GM13977 (cell line): ENCODE measurements at regions not wholly inside any gene's neighbourhood (a gene's known extent, or its start where the extent isn't known, plus 50 kb on each side); places are given as distances from the start of the nearest gene placed in this dataset.

Experiments
- DNase-seq: peaks from one replicate; pipeline ENCODE4 v3.0.0; 2012; ENCODE audit warnings: low spot score
- CTCF ChIP-seq: IDR thresholded peaks from 2 replicates; pipeline ENCODE4 v1.5.1; 2012; ENCODE audit warnings: mild to moderate bottlenecking, control low read depth; ENCODE audit not compliant: insufficient read depth; ENCODE audit errors: extremely low read depth, missing control alignments
- in situ Hi-C: fragments of 300-500 bp; cut with MboI; formaldehyde crosslinking; loops from one replicate; pipeline ENCODE4 v1.12.0; 2022; ENCODE audit warnings: low sequenced_read_pairs, low pct_unique_long_range_greater_than_20kb, mixed read lengths, inconsistent platforms; ENCODE audit not compliant: unreplicated experiment

- no peak for DNase-seq
- in situ Hi-C loops: no loop called here
- TF ChIP-seq CTCF: no peak
Observed at GRCh38 chr10:3415038-3415736, 242.6 kb upstream of the PITRM1 start.

- in situ Hi-C loops: no loop called here
- no peak for TF ChIP-seq CTCF
- DNase-seq: no peak
Observed at GRCh38 chr10:3414667-3415023, 242.1 kb upstream of the PITRM1 start.

GRCh38 chr10:3413937-3414666 lies 241.5 kb upstream of the PITRM1 start:
- no peak for DNase-seq
- in situ Hi-C loops: no loop called here
- no peak for TF ChIP-seq CTCF

- no peak for TF ChIP-seq CTCF
- no peak for DNase-seq
- in situ Hi-C loops: no loop called here
Observed at GRCh38 chr10:3412646-3413045, 240.1 kb upstream of the PITRM1 start.

GRCh38 chr10:3412071-3412582 lies 239.5 kb upstream of the PITRM1 start:
- in situ Hi-C loops: no loop called here
- no peak for DNase-seq
- TF ChIP-seq CTCF: no peak

- DNase-seq: no peak
- in situ Hi-C loops: no loop called here
- TF ChIP-seq CTCF: no peak
Observed at GRCh38 chr10:3411044-3411443, 238.5 kb upstream of the PITRM1 start.
